GM20000 (cell line): ENCODE measurements at regions not wholly inside any gene's neighbourhood (a gene's known extent, or its start where the extent isn't known, plus 50 kb on each side); places are given as distances from the start of the nearest gene placed in this dataset.

ENCODE experiments used
- DNase-seq: peaks from one replicate; pipeline ENCODE4 v3.0.0; 2012; ENCODE audit warnings: low spot score
- TF ChIP-seq, protein P1 (sequence below): IDR thresholded peaks from 2 replicates; pipeline ENCODE4 v1.5.1; 2012; ENCODE audit warnings: mild to moderate bottlenecking, control low read depth; ENCODE audit errors: extremely low read depth, missing control alignments

- no peak for DNase-seq
- TF ChIP-seq, protein P1, sequence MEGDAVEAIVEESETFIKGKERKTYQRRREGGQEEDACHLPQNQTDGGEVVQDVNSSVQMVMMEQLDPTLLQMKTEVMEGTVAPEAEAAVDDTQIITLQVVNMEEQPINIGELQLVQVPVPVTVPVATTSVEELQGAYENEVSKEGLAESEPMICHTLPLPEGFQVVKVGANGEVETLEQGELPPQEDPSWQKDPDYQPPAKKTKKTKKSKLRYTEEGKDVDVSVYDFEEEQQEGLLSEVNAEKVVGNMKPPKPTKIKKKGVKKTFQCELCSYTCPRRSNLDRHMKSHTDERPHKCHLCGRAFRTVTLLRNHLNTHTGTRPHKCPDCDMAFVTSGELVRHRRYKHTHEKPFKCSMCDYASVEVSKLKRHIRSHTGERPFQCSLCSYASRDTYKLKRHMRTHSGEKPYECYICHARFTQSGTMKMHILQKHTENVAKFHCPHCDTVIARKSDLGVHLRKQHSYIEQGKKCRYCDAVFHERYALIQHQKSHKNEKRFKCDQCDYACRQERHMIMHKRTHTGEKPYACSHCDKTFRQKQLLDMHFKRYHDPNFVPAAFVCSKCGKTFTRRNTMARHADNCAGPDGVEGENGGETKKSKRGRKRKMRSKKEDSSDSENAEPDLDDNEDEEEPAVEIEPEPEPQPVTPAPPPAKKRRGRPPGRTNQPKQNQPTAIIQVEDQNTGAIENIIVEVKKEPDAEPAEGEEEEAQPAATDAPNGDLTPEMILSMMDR = no peak
These were observed 65.3 kb upstream of the NUDT7 start for GRCh38 chr16:77657016-77657415.

- DNase-seq = no peak
- TF ChIP-seq, protein P1 = no peak
These were observed 62.0 kb upstream of the NUDT7 start for GRCh38 chr16:77660311-77660710.

- TF ChIP-seq, protein P1 = no peak
- DNase-seq = no peak
These were observed 60.1 kb upstream of the NUDT7 start for GRCh38 chr16:77662246-77662645.

- TF ChIP-seq, protein P1 = no peak
- no peak for DNase-seq
These were observed 58.6 kb upstream of the NUDT7 start for GRCh38 chr16:77663711-77664110.

GRCh38 chr16:77666771-77667170, 55.5 kb upstream of the NUDT7 start:
- TF ChIP-seq, protein P1 = no peak
- DNase-seq = no peak

GRCh38 chr16:77668201-77668600, 54.1 kb upstream of the NUDT7 start:
- TF ChIP-seq, protein P1 = no peak
- DNase-seq = no peak

DNA sequence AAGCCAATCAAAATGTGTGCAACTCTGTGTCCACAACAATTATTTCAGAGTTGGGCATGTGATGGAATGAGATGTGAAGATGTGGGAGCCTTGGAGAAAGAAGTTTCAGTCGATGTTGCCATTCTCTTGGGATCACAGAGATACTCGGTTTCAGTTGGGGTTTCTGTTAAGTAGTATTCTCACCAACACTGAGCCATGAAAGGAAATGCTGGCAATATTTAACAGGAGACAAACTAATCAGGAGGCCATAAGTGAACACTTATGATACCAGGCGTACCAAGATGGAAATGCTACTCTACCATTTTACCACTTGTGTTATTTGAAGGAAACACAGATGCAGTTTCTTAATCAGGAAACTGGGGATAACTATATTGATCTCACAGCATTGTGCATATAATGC, 53.3 kb upstream of the NUDT7 start:
- TF ChIP-seq, protein P1 = no peak
- no peak for DNase-seq
